ENCODE measurements at regions not wholly inside any gene's neighbourhood (a gene's known extent, or its start where the extent isn't known, plus 50 kb on each side); places are given as distances from the start of the nearest gene placed in this dataset.
A peak's percentile ranks its signal among the peaks of the same experiment; 100 is the strongest.

DNA sequence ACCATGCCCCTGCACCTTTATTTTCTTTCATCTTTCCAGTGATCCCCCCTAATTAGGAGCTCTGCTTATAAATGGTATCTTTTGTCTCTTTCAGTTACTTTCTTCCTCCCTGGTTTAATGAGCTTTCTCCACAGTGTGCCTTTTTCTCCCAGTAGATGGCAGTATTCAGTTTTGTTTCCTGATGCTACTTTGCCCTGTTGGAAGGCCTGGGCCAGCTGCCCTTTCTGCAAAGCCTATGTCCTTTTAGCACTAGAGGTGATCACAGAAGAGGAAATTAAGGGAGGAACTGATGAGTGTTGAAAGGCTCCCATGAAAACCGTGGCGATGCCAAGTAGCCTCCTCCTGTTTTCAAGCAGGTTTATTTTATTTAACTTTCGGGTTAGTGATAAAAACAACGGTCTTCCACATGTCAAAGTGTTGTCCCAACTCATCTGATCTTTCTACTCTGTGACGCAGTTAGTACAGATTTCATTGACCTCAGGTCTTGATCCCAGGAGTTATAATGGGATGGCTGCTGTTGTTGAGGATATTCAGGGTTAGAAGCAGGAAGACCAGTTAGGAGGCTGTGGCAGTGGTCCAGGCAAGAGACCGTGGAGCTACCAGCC, 184.2 kb upstream of the BMP2 start:
- DNase-seq (ENCODE audit: low read depth, low spot score), result no peak
- CTCF ChIA-PET, result interaction anchor here (0.6 to 2.6 kb wide), 40 partner anchors 8 to 703 kb away, joined by 3 to 32 read pairs (median 5); no protein-coding TSS in a partner anchor
- Histone ChIP-seq H3K27me3 (ENCODE audit: control insufficient read depth, insufficient read depth, low read length) (no peaks in the 10 kb centered on the region), H3K9me3 (ENCODE audit: control insufficient read depth, insufficient read depth, low read length) (no peaks in the 10 kb centered on the region), H3K27ac (ENCODE audit: low read depth, low read length) (no peak overlapping the region), H3K4me3 (ENCODE audit: low read depth, low read length) (no peak overlapping the region)
- peak; percentile 78 for TF ChIP-seq CTCF (IDR thresholded peaks at IDR 0.05; ENCODE audit: low read depth, low read length)
- POLR2A ChIA-PET, result no interaction called here

- ChIA-PET CTCF (interaction anchor here (0.6 to 2.6 kb wide), 41 partner anchors 8 to 704 kb away, joined by 3 to 32 read pairs (median 5); no protein-coding TSS in a partner anchor), POLR2A (no interaction called here)
- no peaks in the 10 kb centered on the region for H3K9me3 ChIP-seq (ENCODE audit: control insufficient read depth, insufficient read depth, low read length)
- no peak overlapping the region for H3K4me3 ChIP-seq (ENCODE audit: low read depth, low read length)
- TF ChIP-seq CTCF (IDR thresholded peaks at IDR 0.05; ENCODE audit: low read depth, low read length), result no peak
- H3K27ac ChIP-seq (ENCODE audit: low read depth, low read length), result no peak overlapping the region
- no peak for DNase-seq (ENCODE audit: low read depth, low spot score)
- H3K27me3 ChIP-seq (ENCODE audit: control insufficient read depth, insufficient read depth, low read length), result no peaks in the 10 kb centered on the region
These were observed 185.0 kb upstream of the BMP2 start for GRCh38 chr20:6582449-6582848.

- no peak for DNase-seq (ENCODE audit: low read depth, low spot score)
These were observed 187.0 kb upstream of the BMP2 start for GRCh38 chr20:6580486-6580885.

DNA sequence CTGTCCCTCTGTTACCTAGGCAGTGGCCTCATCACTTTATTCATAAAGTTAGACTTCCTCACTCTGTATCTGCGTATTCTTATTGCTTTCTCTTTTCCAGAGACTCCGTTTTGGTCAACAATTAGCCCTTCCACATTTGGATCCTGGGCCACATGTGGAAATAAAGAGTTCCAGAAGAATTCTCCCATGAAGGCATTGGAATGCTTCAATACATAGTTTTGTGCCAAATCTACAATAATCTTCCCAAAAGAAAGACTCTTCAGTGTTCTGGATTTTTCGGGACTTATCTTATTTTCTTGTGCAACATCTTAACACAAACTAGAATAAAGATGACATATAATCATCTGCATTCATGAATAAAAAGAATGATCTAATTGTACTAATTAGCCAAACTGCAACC, 187.7 kb upstream of the BMP2 start:
- ChIA-PET CTCF (no interaction called here), POLR2A (no interaction called here)
- no peak overlapping the region for H3K27ac ChIP-seq (ENCODE audit: low read depth, low read length)
- DNase-seq (ENCODE audit: low read depth, low spot score), result no peak
- no peaks in the 10 kb centered on the region for H3K9me3 ChIP-seq (ENCODE audit: control insufficient read depth, insufficient read depth, low read length)
- H3K27me3 ChIP-seq (ENCODE audit: control insufficient read depth, insufficient read depth, low read length), result no peaks in the 10 kb centered on the region
- no peak for TF ChIP-seq CTCF (IDR thresholded peaks at IDR 0.05; ENCODE audit: low read depth, low read length)
- H3K4me3 ChIP-seq (ENCODE audit: low read depth, low read length), result no peak overlapping the region

More at GRCh38 chr20:6580486-6580885, 187.0 kb upstream of the BMP2 start:
- CTCF ChIA-PET, result interaction anchor here (1.3 kb wide), 1 partner anchor 198 kb away, joined by 3 read pairs; no protein-coding TSS in a partner anchor
- H3K27ac ChIP-seq (ENCODE audit: low read depth, low read length), result no peak overlapping the region
- H3K27me3 ChIP-seq (ENCODE audit: control insufficient read depth, insufficient read depth, low read length), result no peaks in the 10 kb centered on the region
- H3K9me3 ChIP-seq (ENCODE audit: control insufficient read depth, insufficient read depth, low read length), result no peaks in the 10 kb centered on the region
- POLR2A ChIA-PET, result no interaction called here
- TF ChIP-seq CTCF (IDR thresholded peaks at IDR 0.05; ENCODE audit: low read depth, low read length), result no peak
- H3K4me3 ChIP-seq (ENCODE audit: low read depth, low read length), result no peak overlapping the region

DNA sequence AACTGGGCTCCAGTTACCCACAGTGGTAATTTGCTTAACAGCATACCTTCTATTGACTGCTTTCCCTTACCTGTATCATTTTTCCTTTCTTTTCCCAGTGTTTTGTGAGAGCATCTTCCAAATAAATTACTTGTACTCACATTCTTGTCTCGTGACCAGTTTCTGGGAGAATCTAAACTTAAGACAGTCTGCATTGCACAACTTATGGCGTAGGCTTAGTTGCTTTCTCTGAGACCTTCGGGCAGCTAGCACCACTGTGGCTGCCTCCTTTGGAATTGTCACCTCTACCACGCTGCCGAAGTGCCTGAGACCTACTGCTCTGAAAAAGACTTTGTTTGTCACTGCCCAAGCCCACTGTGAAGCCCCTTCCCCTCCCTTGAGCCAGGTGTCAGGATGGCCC, 188.1 kb upstream of the BMP2 start:
- DNase-seq (ENCODE audit: low read depth, low spot score), result no peak
- POLR2A ChIA-PET, result no interaction called here
- TF ChIP-seq CTCF (IDR thresholded peaks at IDR 0.05; ENCODE audit: low read depth, low read length), result no peak
- CTCF ChIA-PET, result no interaction called here
- H3K27me3 ChIP-seq (ENCODE audit: control insufficient read depth, insufficient read depth, low read length), result no peaks in the 10 kb centered on the region
- H3K27ac ChIP-seq (ENCODE audit: low read depth, low read length), result no peak overlapping the region
- H3K9me3 ChIP-seq (ENCODE audit: control insufficient read depth, insufficient read depth, low read length), result no peaks in the 10 kb centered on the region
- no peak overlapping the region for H3K4me3 ChIP-seq (ENCODE audit: low read depth, low read length)

Measured in AG04450 (cell line).